ENCODE measurements at regions not wholly inside any gene's neighbourhood (a gene's known extent, or its start where the extent isn't known, plus 50 kb on each side); places are given as distances from the start of the nearest gene placed in this dataset.
"Not testable (repeated sequence)": the region's sequence is repeated elsewhere in the genome, so short reads cannot be mapped to it uniquely, and the experiment has no call there.

GRCh38 chr21:22019766-22020165 lies 1021.6 kb downstream of the NCAM2 start:
- ATAC-seq = no peak
- Histone ChIP-seq H3K27me3 (no peaks in the 10 kb centered on the region), H3K27ac (no peak overlapping the region), H3K36me3 (no peaks in the 10 kb centered on the region), H3K4me3 (no peak overlapping the region), H3K4me1 (no peaks in the 10 kb centered on the region), H3K9me3 (no peaks in the 10 kb centered on the region)
- DNase-seq = no peak
- intact Hi-C loops (cut with DNase I) = no loop called here
- 21% methylated on average over 1 of the region's 1 CpG for WGBS (ENCODE audit: insufficient coverage, low coverage, low lambda C conversion rate, missing lambda C conversion rate)
- TF ChIP-seq, protein P1, sequence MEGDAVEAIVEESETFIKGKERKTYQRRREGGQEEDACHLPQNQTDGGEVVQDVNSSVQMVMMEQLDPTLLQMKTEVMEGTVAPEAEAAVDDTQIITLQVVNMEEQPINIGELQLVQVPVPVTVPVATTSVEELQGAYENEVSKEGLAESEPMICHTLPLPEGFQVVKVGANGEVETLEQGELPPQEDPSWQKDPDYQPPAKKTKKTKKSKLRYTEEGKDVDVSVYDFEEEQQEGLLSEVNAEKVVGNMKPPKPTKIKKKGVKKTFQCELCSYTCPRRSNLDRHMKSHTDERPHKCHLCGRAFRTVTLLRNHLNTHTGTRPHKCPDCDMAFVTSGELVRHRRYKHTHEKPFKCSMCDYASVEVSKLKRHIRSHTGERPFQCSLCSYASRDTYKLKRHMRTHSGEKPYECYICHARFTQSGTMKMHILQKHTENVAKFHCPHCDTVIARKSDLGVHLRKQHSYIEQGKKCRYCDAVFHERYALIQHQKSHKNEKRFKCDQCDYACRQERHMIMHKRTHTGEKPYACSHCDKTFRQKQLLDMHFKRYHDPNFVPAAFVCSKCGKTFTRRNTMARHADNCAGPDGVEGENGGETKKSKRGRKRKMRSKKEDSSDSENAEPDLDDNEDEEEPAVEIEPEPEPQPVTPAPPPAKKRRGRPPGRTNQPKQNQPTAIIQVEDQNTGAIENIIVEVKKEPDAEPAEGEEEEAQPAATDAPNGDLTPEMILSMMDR (IDR thresholded peaks at IDR 0.05) = no peak
- no peak for TF ChIP-seq POLR2A (IDR thresholded peaks at IDR 0.05)

DNA sequence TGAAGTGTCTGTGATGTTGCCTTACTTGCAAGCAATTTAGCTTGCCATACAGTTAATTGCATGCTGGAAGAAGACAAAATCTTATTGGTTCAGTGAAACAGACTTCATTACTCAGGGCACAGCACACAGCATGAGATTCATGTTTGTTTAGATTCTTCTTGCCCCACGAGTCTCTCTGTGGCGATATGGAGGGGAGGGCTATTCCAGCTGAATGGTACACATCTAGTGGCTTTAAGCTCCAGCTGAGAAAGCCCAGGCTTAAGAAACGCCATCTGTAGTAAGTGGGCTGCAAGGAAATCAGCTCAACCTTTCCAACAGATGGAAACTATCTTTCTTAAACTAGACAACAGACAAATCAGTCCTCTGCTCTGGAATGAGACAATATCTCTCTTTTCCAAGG lies 1022.0 kb downstream of the NCAM2 start:
- Histone ChIP-seq H3K27me3 (no peaks in the 10 kb centered on the region), H3K36me3 (no peaks in the 10 kb centered on the region), H3K27ac (no peak overlapping the region), H3K4me3 (no peak overlapping the region), H3K4me1 (no peaks in the 10 kb centered on the region), H3K9me3 (no peaks in the 10 kb centered on the region)
- 40% methylated on average over 2 of the region's 3 CpGs for WGBS (ENCODE audit: insufficient coverage, low coverage, low lambda C conversion rate, missing lambda C conversion rate)
- ATAC-seq (no peak), DNase-seq (no peak)
- intact Hi-C loops (cut with DNase I) = no loop called here
- TF ChIP-seq, protein P1 (IDR thresholded peaks at IDR 0.05) = no peak
- TF ChIP-seq POLR2A (IDR thresholded peaks at IDR 0.05) = no peak

DNA sequence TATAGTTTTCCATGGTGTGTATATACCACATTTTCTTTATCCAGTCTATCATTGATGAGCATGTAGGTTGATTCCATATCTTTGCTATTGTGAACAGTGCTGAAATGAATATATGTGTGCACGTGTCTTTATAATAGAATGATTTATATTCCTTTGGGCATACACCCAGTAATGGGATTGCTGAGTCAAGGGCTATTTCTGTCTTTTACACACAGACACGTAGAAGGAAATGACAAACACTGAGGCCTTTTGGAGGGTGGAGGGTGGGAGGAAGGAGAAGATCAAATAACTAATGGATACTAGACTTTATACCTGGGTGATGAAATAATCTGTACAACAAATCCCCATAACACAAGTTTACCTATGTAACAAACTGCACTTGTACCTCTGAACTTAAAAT lies 1025.7 kb downstream of the NCAM2 start:
- H3K27me3 ChIP-seq; H3K9me3 ChIP-seq; intact Hi-C loops (cut with DNase I); H3K36me3 ChIP-seq; DNase-seq; H3K4me1 ChIP-seq; H3K4me3 ChIP-seq; H3K27ac ChIP-seq; ATAC-seq: not testable (repeated sequence)
- WGBS (ENCODE audit: insufficient coverage, low coverage, low lambda C conversion rate, missing lambda C conversion rate) = 70% methylated on average over 2 of the region's 2 CpGs

GRCh38 chr21:22044431-22044830 lies 1046.2 kb downstream of the NCAM2 start:
- no peak overlapping the region for H3K27ac ChIP-seq
- H3K4me1 ChIP-seq = no peaks in the 10 kb centered on the region
- intact Hi-C loops (cut with DNase I) = no loop called here
- no peaks in the 10 kb centered on the region for H3K9me3 ChIP-seq
- TF ChIP-seq POLR2A (IDR thresholded peaks at IDR 0.05) = no peak
- TF ChIP-seq, protein P1 (IDR thresholded peaks at IDR 0.05) = no peak
- no peaks in the 10 kb centered on the region for H3K27me3 ChIP-seq
- DNase-seq = no peak
- H3K36me3 ChIP-seq = peaks cover 0 to 13% (median 5%) of the 10 kb centered on the region in 4 donors
- no peak overlapping the region for H3K4me3 ChIP-seq
- WGBS (ENCODE audit: insufficient coverage, low coverage, low lambda C conversion rate, missing lambda C conversion rate) = 77% methylated on average over 2 of the region's 2 CpGs
- ATAC-seq = no peak

DNA sequence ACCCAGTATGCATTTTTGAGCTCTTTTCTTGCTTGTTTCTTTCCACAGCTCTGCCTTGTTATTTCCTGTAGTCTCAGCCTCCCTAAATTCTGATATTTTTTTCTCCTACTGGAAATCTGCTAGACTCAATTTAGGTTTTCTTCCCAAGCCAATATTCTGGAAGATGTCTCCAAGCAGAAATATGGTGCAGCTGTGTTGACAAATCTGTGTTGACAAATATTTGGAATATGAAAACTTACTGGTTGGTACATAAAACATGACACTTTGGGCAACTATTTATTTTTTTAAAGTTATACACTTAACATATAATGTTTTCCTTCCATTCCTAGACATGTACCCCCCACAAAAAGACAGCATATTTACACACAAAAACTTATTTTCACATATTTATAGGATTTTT lies 1048.4 kb downstream of the NCAM2 start:
- Histone ChIP-seq H3K36me3 (no peaks in the 10 kb centered on the region), H3K27ac (no peak overlapping the region), H3K9me3 (no peaks in the 10 kb centered on the region), H3K4me3 (no peak overlapping the region), H3K27me3 (no peaks in the 10 kb centered on the region), H3K4me1 (no peaks in the 10 kb centered on the region)
- no peak for ATAC-seq
- intact Hi-C loops (cut with DNase I) = no loop called here
- DNase-seq = no peak
- no peak for TF ChIP-seq POLR2A (IDR thresholded peaks at IDR 0.05)
- TF ChIP-seq, protein P1 (IDR thresholded peaks at IDR 0.05) = no peak

All from right lobe of liver (tissue), 6 donors.